ENCODE measurements at regions not wholly inside any gene's neighbourhood (a gene's known extent, or its start where the extent isn't known, plus 50 kb on each side); places are given as distances from the start of the nearest gene placed in this dataset.

DNA sequence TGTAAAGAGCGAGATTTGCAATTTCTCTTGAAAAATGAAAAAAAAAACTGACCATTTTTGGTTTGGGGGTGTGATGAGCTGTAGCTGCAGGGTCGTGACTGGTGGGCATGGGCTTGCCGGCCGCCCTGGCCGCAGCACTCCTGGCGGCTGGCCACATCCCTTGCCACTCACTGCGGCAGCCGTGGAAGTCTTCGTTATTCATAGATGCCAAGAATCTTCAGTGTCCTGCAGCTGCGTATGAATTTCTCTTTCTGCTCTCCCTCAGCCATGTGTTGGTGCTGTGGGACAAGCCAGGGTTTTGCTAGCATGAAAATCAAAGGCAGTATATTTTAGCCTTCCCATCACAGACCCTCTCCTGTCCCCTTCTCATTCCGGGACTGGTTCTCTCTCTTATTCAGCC, 151.7 kb upstream of the TSHZ3 start:
- Histone ChIP-seq H3K27ac (ENCODE audit: low read length) (no peak overlapping the region), H3K36me3 (ENCODE audit: control insufficient read depth, insufficient read depth, low read length) (no peaks in the 10 kb centered on the region), H3K27me3 (ENCODE audit: control insufficient read depth, insufficient read depth, low read length) (no peaks in the 10 kb centered on the region), H3K9me3 (ENCODE audit: control insufficient read depth, insufficient read depth, low read length) (no peaks in the 10 kb centered on the region), H3K4me3 (ENCODE audit: low read length) (no peak overlapping the region), H3K4me1 (ENCODE audit: control insufficient read depth, insufficient read depth, low read length) (no peaks in the 10 kb centered on the region)
- no peak for DNase-seq (ENCODE audit: low read depth, low spot score)
- WGBS (ENCODE audit: insufficient coverage, insufficient read length), result no CpG with 5 or more reads among the region's 11 CpGs

DNA sequence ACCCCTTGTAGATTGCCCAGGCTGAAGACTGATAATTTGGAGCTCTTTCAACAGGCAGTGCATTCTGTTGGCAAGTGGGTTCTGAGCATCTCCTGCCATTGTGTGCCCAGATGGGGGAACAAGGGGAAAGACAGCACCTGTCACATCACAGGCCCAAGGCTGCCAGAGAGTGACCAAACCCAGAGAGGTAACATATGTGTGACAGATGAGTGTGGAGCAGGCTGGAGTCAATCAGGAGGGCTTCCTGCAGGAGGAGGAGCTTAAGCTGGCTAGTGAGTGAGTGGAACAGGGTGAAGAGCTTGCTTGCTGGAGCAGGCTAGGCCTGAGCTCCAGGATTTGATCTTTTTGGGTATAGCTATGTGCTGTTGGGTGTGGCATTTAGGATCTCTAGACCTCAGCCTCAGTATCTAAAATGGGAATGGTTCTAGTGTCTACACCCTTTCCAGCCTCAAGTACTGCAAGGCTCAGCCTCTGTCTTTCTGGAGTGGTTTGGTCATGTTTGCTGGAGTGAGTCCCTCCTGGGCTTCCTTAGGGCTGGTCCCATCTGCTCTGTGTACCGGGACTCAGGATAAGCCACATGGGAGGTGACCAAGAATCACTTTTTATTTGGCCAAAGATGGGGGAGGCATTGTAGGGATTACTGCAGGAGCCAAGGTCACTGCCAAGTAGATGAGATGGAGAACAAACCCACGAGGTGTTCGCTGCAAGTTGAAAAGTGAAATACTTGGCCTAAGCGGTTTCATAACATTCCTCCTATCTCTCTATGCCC, 152.4 kb upstream of the TSHZ3 start:
- no peak overlapping the region for H3K27ac ChIP-seq (ENCODE audit: low read length)
- H3K36me3 ChIP-seq (ENCODE audit: control insufficient read depth, insufficient read depth, low read length), result no peaks in the 10 kb centered on the region
- no peak for DNase-seq (ENCODE audit: low read depth, low spot score)
- no CpG with 5 or more reads among the region's 4 CpGs for WGBS (ENCODE audit: insufficient coverage, insufficient read length)
- H3K9me3 ChIP-seq (ENCODE audit: control insufficient read depth, insufficient read depth, low read length), result no peaks in the 10 kb centered on the region
- H3K4me3 ChIP-seq (ENCODE audit: low read length), result no peak overlapping the region
- no peaks in the 10 kb centered on the region for H3K4me1 ChIP-seq (ENCODE audit: control insufficient read depth, insufficient read depth, low read length)
- H3K27me3 ChIP-seq (ENCODE audit: control insufficient read depth, insufficient read depth, low read length), result no peaks in the 10 kb centered on the region

DNA sequence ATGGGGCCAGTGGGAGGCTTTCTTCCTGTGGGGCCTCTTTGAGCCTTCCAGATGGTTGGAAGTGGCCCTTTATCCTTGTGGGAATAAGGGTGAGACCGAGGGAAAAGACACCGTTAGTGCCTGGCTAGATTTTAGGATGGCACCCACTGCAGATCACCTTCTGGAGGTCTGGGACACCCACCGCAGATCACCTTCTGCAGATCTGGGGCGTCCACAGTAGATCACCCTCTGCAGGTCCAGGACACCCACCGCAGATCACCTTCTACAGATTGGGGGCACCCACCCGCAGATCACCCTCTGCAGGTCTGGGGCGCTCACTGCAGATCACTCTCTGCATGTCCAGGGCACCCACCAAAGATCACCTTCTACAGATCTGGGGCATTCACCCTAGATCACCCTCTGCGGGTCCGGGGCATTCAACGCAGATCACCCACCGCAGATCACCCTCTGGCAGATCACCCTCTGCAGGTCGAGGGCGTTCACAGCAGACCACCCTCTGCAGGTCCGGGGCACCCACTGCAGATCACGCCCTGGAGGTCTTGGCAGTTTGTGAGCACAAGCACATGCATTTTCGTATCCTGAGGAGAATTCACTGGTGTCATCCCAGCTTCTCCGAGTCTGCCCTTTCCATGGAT, 153.4 kb upstream of the TSHZ3 start:
- no peaks in the 10 kb centered on the region for H3K9me3 ChIP-seq (ENCODE audit: control insufficient read depth, insufficient read depth, low read length)
- H3K4me3 ChIP-seq (ENCODE audit: low read length), result no peak overlapping the region
- no peaks in the 10 kb centered on the region for H3K4me1 ChIP-seq (ENCODE audit: control insufficient read depth, insufficient read depth, low read length)
- no peak for DNase-seq (ENCODE audit: low read depth, low spot score)
- no CpG with 5 or more reads among the region's 17 CpGs for WGBS (ENCODE audit: insufficient coverage, insufficient read length)
- no peak overlapping the region for H3K27ac ChIP-seq (ENCODE audit: low read length)
- no peaks in the 10 kb centered on the region for H3K36me3 ChIP-seq (ENCODE audit: control insufficient read depth, insufficient read depth, low read length)
- H3K27me3 ChIP-seq (ENCODE audit: control insufficient read depth, insufficient read depth, low read length), result no peaks in the 10 kb centered on the region

DNA sequence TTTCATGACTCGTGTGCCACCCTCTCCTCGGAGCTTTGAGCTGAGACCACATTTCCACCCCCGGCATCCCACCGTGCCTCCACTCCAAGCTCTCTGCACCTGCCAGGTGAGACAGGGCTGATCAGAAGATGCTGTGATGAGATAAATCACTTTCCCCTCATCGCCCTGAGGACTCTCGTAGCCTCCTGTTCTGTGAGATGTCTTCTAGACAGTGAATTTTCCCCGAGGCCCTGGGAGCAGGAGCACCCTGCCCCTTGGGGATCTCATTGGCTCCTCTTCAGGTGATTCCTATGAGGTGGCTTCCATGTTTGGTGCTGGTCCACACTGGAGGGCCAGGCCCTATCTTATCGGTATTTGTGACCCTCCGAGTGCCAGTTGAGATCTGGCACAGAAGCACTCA, 154.0 kb upstream of the TSHZ3 start:
- WGBS (ENCODE audit: insufficient coverage, insufficient read length), result no CpG with 5 or more reads among the region's 9 CpGs
- DNase-seq (ENCODE audit: low read depth, low spot score), result no peak
- Histone ChIP-seq H3K27me3 (ENCODE audit: control insufficient read depth, insufficient read depth, low read length) (no peaks in the 10 kb centered on the region), H3K4me1 (ENCODE audit: control insufficient read depth, insufficient read depth, low read length) (no peaks in the 10 kb centered on the region), H3K9me3 (ENCODE audit: control insufficient read depth, insufficient read depth, low read length) (no peaks in the 10 kb centered on the region), H3K36me3 (ENCODE audit: control insufficient read depth, insufficient read depth, low read length) (no peaks in the 10 kb centered on the region), H3K27ac (ENCODE audit: low read length) (no peak overlapping the region), H3K4me3 (ENCODE audit: low read length) (no peak overlapping the region)

DNA sequence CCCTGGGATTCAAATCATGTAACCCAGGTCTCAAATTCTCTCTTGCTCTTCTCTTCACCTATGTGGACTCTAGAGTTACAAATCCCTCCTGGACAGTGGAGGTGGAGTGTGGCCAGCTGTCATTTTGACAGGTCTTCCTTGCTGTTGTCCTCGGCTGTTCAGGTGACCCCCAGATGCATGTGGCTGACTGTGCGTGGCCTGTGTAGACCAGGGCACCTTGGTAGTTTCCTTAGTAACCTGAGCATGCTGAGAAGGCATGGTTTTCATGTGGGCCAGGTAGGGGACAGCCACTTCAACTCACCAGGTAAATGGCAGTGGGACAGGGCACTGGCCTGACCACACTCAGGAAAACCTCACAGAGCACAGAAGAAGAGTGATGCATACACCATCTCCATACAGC, 155.0 kb upstream of the TSHZ3 start:
- H3K4me3 ChIP-seq (ENCODE audit: low read length), result no peak overlapping the region
- no peak for DNase-seq (ENCODE audit: low read depth, low spot score)
- no peaks in the 10 kb centered on the region for H3K36me3 ChIP-seq (ENCODE audit: control insufficient read depth, insufficient read depth, low read length)
- H3K4me1 ChIP-seq (ENCODE audit: control insufficient read depth, insufficient read depth, low read length), result no peaks in the 10 kb centered on the region
- H3K9me3 ChIP-seq (ENCODE audit: control insufficient read depth, insufficient read depth, low read length), result no peaks in the 10 kb centered on the region
- no peaks in the 10 kb centered on the region for H3K27me3 ChIP-seq (ENCODE audit: control insufficient read depth, insufficient read depth, low read length)
- no CpG with 5 or more reads among the region's 2 CpGs for WGBS (ENCODE audit: insufficient coverage, insufficient read length)
- H3K27ac ChIP-seq (ENCODE audit: low read length), result no peak overlapping the region

DNA sequence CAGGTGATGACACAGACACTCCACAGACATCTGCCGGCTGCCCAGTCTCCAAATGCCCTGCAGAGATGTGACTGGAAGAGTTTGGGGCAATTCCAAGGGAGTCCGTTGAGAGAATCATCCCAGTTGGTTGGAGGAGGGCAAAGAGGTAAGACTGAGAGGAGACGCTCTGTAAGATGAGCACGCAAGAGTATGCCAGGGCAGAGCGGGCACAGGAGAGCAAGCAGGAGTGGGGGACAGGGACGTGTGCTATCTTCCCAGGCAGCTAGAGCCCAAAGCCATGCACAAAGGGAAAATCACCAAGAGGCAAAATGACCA, 156.3 kb upstream of the TSHZ3 start:
- no CpG with 5 or more reads among the region's 6 CpGs for WGBS (ENCODE audit: insufficient coverage, insufficient read length)
- Histone ChIP-seq H3K27ac (ENCODE audit: low read length) (no peak overlapping the region), H3K9me3 (ENCODE audit: control insufficient read depth, insufficient read depth, low read length) (no peaks in the 10 kb centered on the region), H3K27me3 (ENCODE audit: control insufficient read depth, insufficient read depth, low read length) (no peaks in the 10 kb centered on the region), H3K4me3 (ENCODE audit: low read length) (no peak overlapping the region), H3K36me3 (ENCODE audit: control insufficient read depth, insufficient read depth, low read length) (no peaks in the 10 kb centered on the region), H3K4me1 (ENCODE audit: control insufficient read depth, insufficient read depth, low read length) (no peaks in the 10 kb centered on the region)
- no peak for DNase-seq (ENCODE audit: low read depth, low spot score)

DNA sequence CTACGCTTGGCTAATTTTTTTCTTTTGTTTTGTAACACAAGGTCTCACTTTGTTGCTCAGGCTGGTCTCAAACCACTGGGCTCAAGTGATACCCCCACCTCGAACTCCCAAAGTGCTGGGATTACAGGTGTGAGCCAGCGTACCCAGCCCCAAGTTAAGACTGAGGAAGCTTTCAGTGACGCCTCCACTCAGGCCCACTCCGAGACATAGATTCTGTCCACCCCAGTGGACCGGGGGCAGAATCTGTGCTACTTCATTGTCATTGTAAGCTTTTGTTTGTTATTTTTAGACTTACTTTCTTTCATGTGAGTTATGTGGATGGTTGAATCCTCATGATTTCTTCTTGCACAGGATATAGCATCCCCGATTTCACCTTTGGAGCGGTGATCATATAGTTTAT, 156.9 kb upstream of the TSHZ3 start:
- no peaks in the 10 kb centered on the region for H3K9me3 ChIP-seq (ENCODE audit: control insufficient read depth, insufficient read depth, low read length)
- H3K27me3 ChIP-seq (ENCODE audit: control insufficient read depth, insufficient read depth, low read length), result no peaks in the 10 kb centered on the region
- no peaks in the 10 kb centered on the region for H3K4me1 ChIP-seq (ENCODE audit: control insufficient read depth, insufficient read depth, low read length)
- no CpG with 5 or more reads among the region's 8 CpGs for WGBS (ENCODE audit: insufficient coverage, insufficient read length)
- H3K27ac ChIP-seq (ENCODE audit: low read length), result no peak overlapping the region
- no peaks in the 10 kb centered on the region for H3K36me3 ChIP-seq (ENCODE audit: control insufficient read depth, insufficient read depth, low read length)
- DNase-seq (ENCODE audit: low read depth, low spot score), result no peak
- no peak overlapping the region for H3K4me3 ChIP-seq (ENCODE audit: low read length)

DNA sequence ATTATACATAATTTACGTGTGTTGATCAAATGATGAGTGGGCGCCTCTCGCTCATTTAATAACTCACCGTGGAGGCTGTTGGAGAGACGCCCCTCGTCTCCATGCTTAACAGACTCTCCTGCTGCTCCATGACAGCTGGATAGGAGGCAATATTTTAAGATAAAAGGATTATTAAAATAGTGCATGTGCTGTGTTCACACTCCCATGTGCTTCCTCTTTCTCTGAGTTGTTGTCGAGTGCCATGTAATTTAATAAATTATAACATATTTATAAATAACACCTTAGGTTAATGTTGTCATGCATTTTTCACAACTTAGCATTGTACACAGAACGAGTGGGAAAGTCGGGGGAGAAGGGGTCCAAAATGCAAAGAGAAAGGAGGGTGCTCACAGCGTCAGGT, 161.4 kb upstream of the TSHZ3 start:
- H3K36me3 ChIP-seq (ENCODE audit: control insufficient read depth, insufficient read depth, low read length), result no peaks in the 10 kb centered on the region
- no peaks in the 10 kb centered on the region for H3K27me3 ChIP-seq (ENCODE audit: control insufficient read depth, insufficient read depth, low read length)
- no peaks in the 10 kb centered on the region for H3K9me3 ChIP-seq (ENCODE audit: control insufficient read depth, insufficient read depth, low read length)
- H3K4me1 ChIP-seq (ENCODE audit: control insufficient read depth, insufficient read depth, low read length), result no peaks in the 10 kb centered on the region
- no peak for DNase-seq (ENCODE audit: low read depth, low spot score)
- WGBS (ENCODE audit: insufficient coverage, insufficient read length), result no CpG with 5 or more reads among the region's 10 CpGs
- no peak overlapping the region for H3K27ac ChIP-seq (ENCODE audit: low read length)
- no peak overlapping the region for H3K4me3 ChIP-seq (ENCODE audit: low read length)

DNA sequence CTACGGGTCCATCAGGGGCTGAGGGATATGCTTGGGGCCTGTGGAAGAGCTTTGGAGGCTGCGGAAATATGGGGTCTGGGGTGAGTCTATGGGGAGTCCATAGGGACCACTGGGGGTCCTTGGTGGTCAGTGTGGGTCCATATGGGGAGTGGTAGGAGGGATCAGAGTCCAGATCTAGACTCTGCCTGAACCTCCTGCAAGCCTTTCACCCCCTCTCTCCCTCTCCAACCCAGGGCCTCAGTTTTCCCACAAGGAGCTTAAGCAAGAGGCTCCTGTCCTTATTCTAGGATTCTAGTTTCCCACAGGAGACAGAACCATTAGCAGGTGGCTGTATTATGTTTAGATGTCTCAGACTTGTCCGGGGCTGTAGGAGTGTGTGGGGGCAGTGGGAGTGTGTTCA, 161.9 kb upstream of the TSHZ3 start:
- DNase-seq (ENCODE audit: low read depth, low spot score), result no peak
- Histone ChIP-seq H3K4me3 (ENCODE audit: low read length) (no peak overlapping the region), H3K36me3 (ENCODE audit: control insufficient read depth, insufficient read depth, low read length) (no peaks in the 10 kb centered on the region), H3K4me1 (ENCODE audit: control insufficient read depth, insufficient read depth, low read length) (no peaks in the 10 kb centered on the region), H3K9me3 (ENCODE audit: control insufficient read depth, insufficient read depth, low read length) (no peaks in the 10 kb centered on the region), H3K27me3 (ENCODE audit: control insufficient read depth, insufficient read depth, low read length) (no peaks in the 10 kb centered on the region), H3K27ac (ENCODE audit: low read length) (no peak overlapping the region)
- no CpG with 5 or more reads among the region's 3 CpGs for WGBS (ENCODE audit: insufficient coverage, insufficient read length)

DNA sequence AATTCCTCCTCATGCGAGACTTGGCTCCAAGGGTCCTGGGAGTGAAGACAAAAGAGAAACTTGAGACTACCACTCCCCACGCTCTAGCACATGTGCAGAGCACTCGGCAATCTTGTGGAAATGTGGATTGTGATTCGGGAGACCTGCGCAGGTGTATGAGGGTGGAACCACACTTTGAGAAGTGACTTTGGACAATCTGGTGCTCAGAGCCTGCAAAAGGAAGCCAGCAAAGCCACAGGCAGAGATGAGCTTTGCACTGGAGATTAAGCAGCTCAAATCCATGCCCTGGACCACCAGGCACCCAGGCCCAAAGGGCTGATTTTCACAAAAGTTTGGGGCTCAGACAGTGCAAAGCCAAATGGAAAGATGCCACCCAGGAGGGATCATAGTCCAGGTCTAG, 162.5 kb upstream of the TSHZ3 start:
- Histone ChIP-seq H3K27me3 (ENCODE audit: control insufficient read depth, insufficient read depth, low read length) (no peaks in the 10 kb centered on the region), H3K36me3 (ENCODE audit: control insufficient read depth, insufficient read depth, low read length) (no peaks in the 10 kb centered on the region), H3K4me1 (ENCODE audit: control insufficient read depth, insufficient read depth, low read length) (no peaks in the 10 kb centered on the region), H3K4me3 (ENCODE audit: low read length) (no peak overlapping the region), H3K9me3 (ENCODE audit: control insufficient read depth, insufficient read depth, low read length) (no peaks in the 10 kb centered on the region), H3K27ac (ENCODE audit: low read length) (no peak overlapping the region)
- no peak for DNase-seq (ENCODE audit: low read depth, low spot score)
- WGBS (ENCODE audit: insufficient coverage, insufficient read length), result no CpG with 5 or more reads among the region's 5 CpGs

Data from iPS DF 6.9 (cell line).